Mucosa of rectum (tissue), 2 donors: ENCODE measurements at regions not wholly inside any gene's neighbourhood (a gene's known extent, or its start where the extent isn't known, plus 50 kb on each side); places are given as distances from the start of the nearest gene placed in this dataset.

Experiments
- H3K27ac ChIP-seq, 2 donors: one replicate each; pipeline ENCODE4 v1.7.0; 2013; ENCODE audit warnings: inconsistent platforms in 2 of 2, low read depth in 2 of 2, low read length in 2 of 2
- H3K27me3 ChIP-seq, 2 donors: one replicate each; pipeline ENCODE4 v1.7.0; 2013; ENCODE audit warnings: low read length in 2 of 2; ENCODE audit not compliant: control insufficient read depth in 2 of 2, insufficient read depth in 2 of 2
- H3K36me3 ChIP-seq, 2 donors: one replicate each; pipeline ENCODE4 v1.7.0; 2013; ENCODE audit warnings: low read length in 2 of 2; ENCODE audit not compliant: control insufficient read depth in 2 of 2, insufficient read depth in 2 of 2
- H3K4me1 ChIP-seq, 2 donors: one replicate each; pipeline ENCODE4 v1.7.0; 2013; ENCODE audit warnings: low read length in 2 of 2, mild to moderate bottlenecking in 1 of 2; ENCODE audit not compliant: control insufficient read depth in 2 of 2, insufficient read depth in 2 of 2
- H3K4me3 ChIP-seq, 2 donors: one replicate each; pipeline ENCODE4 v1.7.0; 2013; ENCODE audit warnings: low read length in 2 of 2
- H3K9ac ChIP-seq, 2 donors: one replicate each; pipeline ENCODE4 v1.7.0; 2013; ENCODE audit warnings: low read length in 2 of 2, low read depth in 1 of 2, mild to moderate bottlenecking in 1 of 2
- H3K9me3 ChIP-seq, 2 donors: one replicate each; pipeline ENCODE4 v1.7.0; 2013; ENCODE audit warnings: low read length in 2 of 2; ENCODE audit not compliant: control insufficient read depth in 2 of 2
- donor health status: healthy.
- donor health status: Normal muscosa, but diverticular disease.

DNA sequence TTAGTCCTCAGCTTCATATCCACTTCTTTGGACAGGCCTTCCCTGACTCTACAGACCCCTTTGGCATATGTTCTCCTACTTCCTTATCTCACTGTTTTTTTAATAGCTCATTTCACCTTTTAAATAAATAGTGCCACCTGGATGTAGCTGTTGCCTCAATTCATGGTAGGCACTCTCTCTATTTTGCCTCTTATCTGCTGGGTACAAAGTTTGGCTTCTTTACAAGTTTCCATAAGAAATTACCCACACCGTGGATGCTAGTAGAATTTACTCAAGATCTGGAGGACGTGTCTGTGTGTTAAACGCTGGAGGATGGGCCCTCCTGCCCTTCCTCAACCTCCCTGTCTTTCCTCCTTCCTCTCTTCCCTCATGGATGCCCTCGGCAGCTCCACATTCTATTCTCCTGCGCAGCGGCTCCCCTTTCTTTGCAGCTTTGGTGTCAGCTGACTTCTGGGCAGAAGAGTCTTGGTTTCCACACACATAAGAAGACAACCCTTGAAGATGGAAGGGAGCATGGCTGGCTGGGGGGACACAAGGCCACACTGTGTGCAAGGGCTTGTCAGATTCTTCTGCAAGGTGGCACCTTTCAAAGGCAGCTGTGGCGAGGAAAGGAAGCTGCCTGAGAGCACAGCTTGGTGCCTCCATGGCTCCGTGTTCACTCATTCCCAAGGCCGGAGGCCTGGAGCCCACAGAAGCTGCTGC, 212.6 kb downstream of the SNX19 start:
- H3K9me3 ChIP-seq: no peaks in the 10 kb centered on the region
- no peak overlapping the region for H3K4me3 ChIP-seq
- no peaks in the 10 kb centered on the region for H3K4me1 ChIP-seq
- H3K27ac ChIP-seq: no peak overlapping the region
- H3K36me3 ChIP-seq: no peaks in the 10 kb centered on the region
- H3K9ac ChIP-seq: no peak overlapping the region
- H3K27me3 ChIP-seq: no peaks in the 10 kb centered on the region

DNA sequence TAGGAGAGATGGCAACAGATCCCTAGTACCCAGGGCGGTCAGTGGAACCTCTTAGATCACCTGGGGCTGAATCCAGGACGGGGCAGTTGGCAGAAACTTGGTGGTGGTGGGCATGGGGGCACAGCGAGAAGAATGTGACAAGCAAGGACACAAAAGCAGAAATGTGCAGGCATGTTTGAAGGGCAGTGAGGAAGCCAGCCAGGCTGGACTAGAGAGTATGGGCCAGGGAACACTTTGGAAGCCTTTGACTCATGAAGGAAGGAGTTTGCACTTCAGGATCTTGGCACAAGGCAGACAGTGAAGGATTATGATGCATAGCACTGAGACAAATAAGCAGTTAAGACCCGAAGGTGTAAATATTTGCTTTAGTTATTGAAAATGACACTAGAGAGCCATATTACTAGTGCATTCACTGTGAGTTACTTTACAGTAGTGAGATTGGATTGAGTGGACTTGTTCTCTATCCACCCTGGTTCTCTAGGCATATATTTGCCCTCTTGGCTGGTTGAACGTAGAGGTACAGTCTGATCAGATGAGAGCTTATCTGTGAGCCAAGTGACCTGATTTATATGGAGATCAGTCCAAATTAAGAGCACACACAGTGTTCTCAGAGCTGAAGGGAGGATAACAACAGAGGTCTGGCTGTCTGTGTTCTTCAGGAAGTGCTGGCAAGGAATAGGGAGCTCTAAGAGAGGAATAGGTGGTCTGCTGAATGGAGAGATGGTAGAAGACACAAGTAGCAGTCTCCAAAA, 210.4 kb downstream of the SNX19 start:
- Histone ChIP-seq H3K27me3 (no peaks in the 10 kb centered on the region), H3K36me3 (no peaks in the 10 kb centered on the region), H3K4me1 (no peaks in the 10 kb centered on the region), H3K27ac (no peak overlapping the region), H3K9me3 (no peaks in the 10 kb centered on the region), H3K4me3 (no peak overlapping the region), H3K9ac (no peak overlapping the region)

DNA sequence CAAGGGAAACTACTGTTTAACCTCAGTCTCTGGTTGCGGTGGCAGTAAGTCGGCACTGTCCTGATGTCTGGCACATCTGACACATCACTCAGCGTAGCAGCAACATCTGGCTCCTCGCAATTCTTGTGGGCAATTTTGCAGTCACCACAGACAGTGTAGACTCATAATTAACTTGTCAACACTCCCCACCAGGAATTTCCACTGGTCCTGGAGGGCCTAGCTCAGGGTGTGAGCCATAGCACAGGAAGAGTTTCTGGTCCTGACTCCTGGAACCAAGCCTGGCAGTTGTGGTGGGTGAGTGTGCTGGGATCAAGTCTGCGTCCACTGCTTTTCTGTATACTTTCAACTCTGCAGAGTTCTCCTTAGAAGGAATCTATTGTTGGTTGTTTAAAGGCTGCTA, 209.7 kb downstream of the SNX19 start:
- no peaks in the 10 kb centered on the region for H3K4me1 ChIP-seq
- no peak overlapping the region for H3K27ac ChIP-seq
- no peak overlapping the region for H3K9ac ChIP-seq
- no peaks in the 10 kb centered on the region for H3K9me3 ChIP-seq
- H3K36me3 ChIP-seq: no peaks in the 10 kb centered on the region
- H3K4me3 ChIP-seq: no peak overlapping the region
- H3K27me3 ChIP-seq: no peaks in the 10 kb centered on the region

DNA sequence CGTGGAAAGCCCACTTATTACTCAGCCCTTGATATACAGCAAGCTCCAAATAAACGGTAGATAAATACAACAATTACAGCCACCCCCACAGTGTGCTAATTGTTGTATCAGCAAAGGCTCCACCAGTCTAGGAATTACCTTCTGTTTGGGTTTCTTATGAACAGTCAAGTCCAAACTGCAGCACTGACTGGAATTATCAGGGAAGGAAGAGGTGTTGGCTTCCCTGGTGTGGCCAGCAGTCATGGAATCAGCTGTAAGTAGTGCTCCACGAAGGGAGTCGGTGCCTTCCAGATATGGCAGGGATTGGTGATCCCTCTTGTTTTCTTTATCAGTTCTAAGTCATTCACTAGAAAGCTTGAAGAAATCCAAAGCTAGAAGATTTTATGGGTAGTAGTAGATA, 209.1 kb downstream of the SNX19 start:
- H3K9me3 ChIP-seq: no peaks in the 10 kb centered on the region
- no peak overlapping the region for H3K27ac ChIP-seq
- H3K27me3 ChIP-seq: no peaks in the 10 kb centered on the region
- H3K4me1 ChIP-seq: no peaks in the 10 kb centered on the region
- H3K36me3 ChIP-seq: no peaks in the 10 kb centered on the region
- no peak overlapping the region for H3K4me3 ChIP-seq
- no peak overlapping the region for H3K9ac ChIP-seq

DNA sequence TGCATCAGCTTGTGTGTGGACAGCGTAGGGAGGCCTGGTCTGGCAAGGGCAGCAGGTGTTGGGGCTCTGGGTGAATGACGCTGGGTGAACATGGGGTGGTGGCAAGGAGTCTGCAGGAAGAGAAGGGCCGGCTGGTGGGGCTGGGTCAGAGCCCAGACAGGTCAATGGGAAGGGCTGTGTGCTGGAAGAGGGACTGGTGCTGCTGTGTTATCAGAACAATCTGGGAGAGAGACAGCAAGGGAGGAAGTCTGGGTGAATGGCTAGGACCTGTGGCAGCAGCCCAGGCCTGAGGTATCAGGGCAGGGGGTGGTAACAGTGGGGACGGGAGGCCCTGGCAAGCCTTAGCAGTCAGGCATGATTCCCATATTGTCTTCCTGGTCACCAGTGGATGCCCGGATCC, 206.7 kb downstream of the SNX19 start:
- no peaks in the 10 kb centered on the region for H3K9me3 ChIP-seq
- H3K27me3 ChIP-seq: no peaks in the 10 kb centered on the region
- no peaks in the 10 kb centered on the region for H3K36me3 ChIP-seq
- H3K9ac ChIP-seq: no peak overlapping the region
- no peaks in the 10 kb centered on the region for H3K4me1 ChIP-seq
- no peak overlapping the region for H3K4me3 ChIP-seq
- H3K27ac ChIP-seq: no peak overlapping the region

DNA sequence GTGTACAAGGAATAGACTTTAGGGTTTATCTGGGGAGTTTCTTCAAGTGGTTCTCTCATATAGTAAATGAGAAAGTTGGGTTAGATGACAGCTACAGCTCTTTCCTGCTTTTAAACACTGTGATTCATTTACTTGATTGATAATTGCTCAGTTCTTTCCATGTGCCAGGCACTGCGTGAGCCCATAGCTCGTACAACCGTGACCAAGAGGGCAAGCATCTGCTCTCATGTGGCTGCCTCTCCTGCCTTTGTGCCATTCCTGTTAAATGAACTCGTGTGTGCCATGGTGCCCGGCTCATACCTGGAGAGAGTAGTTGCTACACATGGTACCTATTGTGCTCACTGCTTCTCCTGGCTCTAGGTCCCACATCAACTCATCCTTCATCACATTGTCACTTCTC, 206.3 kb downstream of the SNX19 start:
- Histone ChIP-seq H3K4me1 (no peaks in the 10 kb centered on the region), H3K9me3 (no peaks in the 10 kb centered on the region), H3K27ac (no peak overlapping the region), H3K36me3 (no peaks in the 10 kb centered on the region), H3K4me3 (no peak overlapping the region), H3K27me3 (no peaks in the 10 kb centered on the region), H3K9ac (no peak overlapping the region)

DNA sequence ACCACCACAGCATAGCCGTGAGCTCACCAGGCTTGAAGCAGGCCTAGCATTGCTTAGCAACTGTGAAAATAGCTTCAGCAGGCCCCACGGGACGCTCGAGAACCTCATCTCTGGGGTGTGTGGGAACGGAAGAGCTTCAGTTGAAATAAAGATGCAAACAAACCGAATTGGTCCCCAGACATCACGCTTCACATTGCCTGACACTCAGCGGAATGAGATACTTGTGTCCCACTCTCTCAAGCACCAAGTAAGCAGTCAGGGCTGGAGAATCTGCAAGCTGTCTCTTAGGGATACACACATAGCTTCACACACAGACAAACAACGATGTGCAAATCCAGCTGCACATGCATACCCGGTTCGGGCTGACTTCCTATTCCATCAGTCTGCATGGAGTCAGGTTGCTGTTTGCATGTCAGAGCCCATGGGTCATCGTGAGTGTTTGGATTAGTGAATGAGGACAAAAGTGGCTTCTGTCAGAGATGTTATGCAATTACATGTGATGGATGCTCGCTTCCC, 205.7 kb downstream of the SNX19 start:
- Histone ChIP-seq H3K36me3 (no peaks in the 10 kb centered on the region), H3K27ac (no peak overlapping the region), H3K9me3 (no peaks in the 10 kb centered on the region), H3K9ac (no peak overlapping the region), H3K4me1 (no peaks in the 10 kb centered on the region), H3K4me3 (no peak overlapping the region), H3K27me3 (no peaks in the 10 kb centered on the region)

DNA sequence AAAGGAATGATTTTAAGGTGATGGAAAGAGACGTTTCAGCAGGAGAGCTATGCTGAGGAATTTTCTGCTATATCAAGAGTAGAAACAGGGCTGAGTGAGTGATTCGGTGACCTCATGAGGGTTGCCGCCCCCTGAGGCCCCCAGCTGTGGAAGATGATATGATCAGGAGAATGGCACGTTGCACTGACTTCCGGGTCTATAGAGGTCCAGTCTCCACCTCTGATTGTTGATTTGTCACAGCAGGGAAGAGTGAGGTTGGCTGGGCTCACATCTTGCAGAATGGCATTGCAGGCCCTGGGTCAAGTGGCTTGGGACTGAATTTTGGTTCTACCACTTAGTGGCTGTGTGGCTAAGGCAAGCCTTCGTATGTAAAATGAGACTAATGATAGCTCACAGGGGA, 205.1 kb downstream of the SNX19 start:
- Histone ChIP-seq H3K9ac (no peak overlapping the region), H3K9me3 (no peaks in the 10 kb centered on the region), H3K4me1 (no peaks in the 10 kb centered on the region), H3K4me3 (no peak overlapping the region), H3K36me3 (no peaks in the 10 kb centered on the region), H3K27ac (no peak overlapping the region), H3K27me3 (no peaks in the 10 kb centered on the region)

DNA sequence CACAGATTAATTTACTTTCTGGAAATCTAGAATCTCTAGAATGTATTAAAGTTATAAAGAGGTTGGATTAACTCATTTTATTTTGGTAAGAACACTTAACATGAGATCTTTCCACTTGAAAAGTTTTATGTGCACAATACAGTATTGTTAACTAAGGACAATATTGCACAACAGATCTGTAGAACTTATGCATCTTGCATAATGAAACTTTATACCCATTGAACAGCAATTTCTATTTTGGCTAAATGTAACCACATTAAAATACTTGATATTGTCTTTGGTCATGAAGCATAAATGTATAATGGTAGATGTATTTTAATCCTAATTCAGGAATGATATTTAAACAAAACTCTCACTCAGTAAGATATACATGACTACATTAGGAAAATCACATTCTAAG, 203.8 kb downstream of the SNX19 start:
- Histone ChIP-seq H3K27me3 (no peaks in the 10 kb centered on the region), H3K9me3 (no peaks in the 10 kb centered on the region), H3K9ac (no peak overlapping the region), H3K36me3 (no peaks in the 10 kb centered on the region), H3K4me3 (no peak overlapping the region), H3K4me1 (no peaks in the 10 kb centered on the region), H3K27ac (no peak overlapping the region)

DNA sequence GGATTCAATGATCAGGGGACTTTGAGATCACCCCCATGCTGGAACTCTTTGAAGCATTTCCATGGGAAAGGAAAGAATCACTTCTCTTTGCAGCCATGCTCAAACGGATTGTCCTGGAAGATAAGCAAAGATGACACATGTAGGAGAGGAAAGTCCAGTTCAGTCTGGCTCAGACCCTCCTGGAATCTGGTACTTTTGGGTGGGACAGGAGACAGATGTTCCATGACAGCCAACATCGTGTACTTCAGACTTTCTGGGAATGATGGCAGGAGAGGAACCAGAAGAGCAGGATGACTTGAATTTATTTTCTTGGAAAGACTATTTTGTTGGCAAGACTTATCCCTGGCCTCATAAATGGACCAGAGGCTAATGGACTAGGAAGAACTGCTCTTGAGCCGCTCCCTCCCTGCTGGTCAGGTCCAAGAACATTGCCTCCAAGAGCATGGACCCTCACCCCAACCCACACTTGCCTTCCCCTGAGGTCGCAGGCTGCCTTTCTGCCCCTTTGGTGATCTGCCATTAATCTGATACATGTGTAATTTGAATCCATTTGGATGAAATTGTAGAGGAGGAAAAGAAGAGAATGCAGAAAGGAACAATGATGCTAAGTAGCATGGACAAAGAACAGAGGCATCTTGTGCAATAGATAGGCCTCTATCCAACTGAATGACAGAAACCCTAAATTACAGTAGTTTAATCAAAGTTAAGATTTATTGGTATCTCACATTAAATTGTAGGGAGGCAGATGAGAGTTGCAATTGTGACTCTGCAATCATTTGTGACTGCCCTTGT, 201.0 kb downstream of the SNX19 start:
- H3K27me3 ChIP-seq: no peaks in the 10 kb centered on the region
- no peak overlapping the region for H3K9ac ChIP-seq
- H3K4me1 ChIP-seq: no peaks in the 10 kb centered on the region
- no peaks in the 10 kb centered on the region for H3K9me3 ChIP-seq
- no peak overlapping the region for H3K27ac ChIP-seq
- H3K36me3 ChIP-seq: no peaks in the 10 kb centered on the region
- no peak overlapping the region for H3K4me3 ChIP-seq
